ENCODE measurements at regions not wholly inside any gene's neighbourhood (a gene's known extent, or its start where the extent isn't known, plus 50 kb on each side); places are given as distances from the start of the nearest gene placed in this dataset.

GRCh38 chr2:195602687-195603086 is 54.3 kb upstream of the SLC39A10 start:
- TF ChIP-seq, protein P1, sequence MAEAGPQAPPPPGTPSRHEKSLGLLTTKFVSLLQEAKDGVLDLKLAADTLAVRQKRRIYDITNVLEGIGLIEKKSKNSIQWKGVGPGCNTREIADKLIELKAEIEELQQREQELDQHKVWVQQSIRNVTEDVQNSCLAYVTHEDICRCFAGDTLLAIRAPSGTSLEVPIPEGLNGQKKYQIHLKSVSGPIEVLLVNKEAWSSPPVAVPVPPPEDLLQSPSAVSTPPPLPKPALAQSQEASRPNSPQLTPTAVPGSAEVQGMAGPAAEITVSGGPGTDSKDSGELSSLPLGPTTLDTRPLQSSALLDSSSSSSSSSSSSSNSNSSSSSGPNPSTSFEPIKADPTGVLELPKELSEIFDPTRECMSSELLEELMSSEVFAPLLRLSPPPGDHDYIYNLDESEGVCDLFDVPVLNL (IDR thresholded peaks at IDR 0.05; ENCODE audit: low read depth, low read length), result no peak
- TF ChIP-seq EP300 (IDR thresholded peaks at IDR 0.05; ENCODE audit: borderline replicate concordance in 1 of 2, control insufficient read depth in 1 of 2, low read depth in 2 of 2, low read length in 2 of 2) (no peak), SP1 (IDR thresholded peaks at IDR 0.05; ENCODE audit: low read depth, low read length) (no peak), EGR1 (IDR thresholded peaks at IDR 0.05; ENCODE audit: borderline replicate concordance in 1 of 2, low read depth in 2 of 2, low read length in 2 of 2) (no peak)
- TF ChIP-seq, protein P2, sequence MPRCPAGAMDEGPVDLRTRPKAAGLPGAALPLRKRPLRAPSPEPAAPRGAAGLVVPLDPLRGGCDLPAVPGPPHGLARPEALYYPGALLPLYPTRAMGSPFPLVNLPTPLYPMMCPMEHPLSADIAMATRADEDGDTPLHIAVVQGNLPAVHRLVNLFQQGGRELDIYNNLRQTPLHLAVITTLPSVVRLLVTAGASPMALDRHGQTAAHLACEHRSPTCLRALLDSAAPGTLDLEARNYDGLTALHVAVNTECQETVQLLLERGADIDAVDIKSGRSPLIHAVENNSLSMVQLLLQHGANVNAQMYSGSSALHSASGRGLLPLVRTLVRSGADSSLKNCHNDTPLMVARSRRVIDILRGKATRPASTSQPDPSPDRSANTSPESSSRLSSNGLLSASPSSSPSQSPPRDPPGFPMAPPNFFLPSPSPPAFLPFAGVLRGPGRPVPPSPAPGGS (IDR thresholded peaks at IDR 0.05; ENCODE audit: borderline replicate concordance, insufficient read depth, low read depth, low read length, poor library complexity, severe bottlenecking), result no peak
- TF ChIP-seq, protein P3, sequence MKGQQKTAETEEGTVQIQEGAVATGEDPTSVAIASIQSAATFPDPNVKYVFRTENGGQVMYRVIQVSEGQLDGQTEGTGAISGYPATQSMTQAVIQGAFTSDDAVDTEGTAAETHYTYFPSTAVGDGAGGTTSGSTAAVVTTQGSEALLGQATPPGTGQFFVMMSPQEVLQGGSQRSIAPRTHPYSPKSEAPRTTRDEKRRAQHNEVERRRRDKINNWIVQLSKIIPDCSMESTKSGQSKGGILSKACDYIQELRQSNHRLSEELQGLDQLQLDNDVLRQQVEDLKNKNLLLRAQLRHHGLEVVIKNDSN (IDR thresholded peaks at IDR 0.05; ENCODE audit: borderline replicate concordance, extremely low read length, insufficient read depth, low read depth, low read length), result no peak
- intact Hi-C loops (cut with micrococcal nuclease; ENCODE audit: unreplicated experiment), result no loop called here
- Histone ChIP-seq H3K9me3 (replicated peaks; ENCODE audit: control insufficient read depth, insufficient read depth, low read length) (no peaks in the 10 kb centered on the region), H4K20me1 (ENCODE audit: control insufficient read depth, insufficient read depth) (no peaks in the 10 kb centered on the region), H2AFZ (ENCODE audit: control insufficient read depth, low read depth, low read length) (no peak overlapping the region), H3K4me3 (no peak overlapping the region), H3K36me3 (ENCODE audit: control insufficient read depth in 2 of 2, insufficient read depth in 2 of 2, low read length in 1 of 2) (no peaks in the 10 kb centered on the region), H3K4me2 (ENCODE audit: control insufficient read depth, insufficient read depth) (no peak overlapping the region), H3K4me1 (ENCODE audit: control insufficient read depth, insufficient read depth, low read length) (no peaks in the 10 kb centered on the region), H3K79me2 (ENCODE audit: control insufficient read depth, insufficient read depth, low read length) (no peaks in the 10 kb centered on the region), H3K27me3 (replicated peaks in 1 of 2; ENCODE audit: control insufficient read depth in 2 of 2, insufficient read depth in 2 of 2, low read length in 1 of 2) (no peaks in the 10 kb centered on the region), H3K27ac (ENCODE audit: control insufficient read depth, insufficient read depth) (no peak overlapping the region), H3K9ac (ENCODE audit: control insufficient read depth, insufficient read depth, low read length) (no peak overlapping the region)
- no peak for FAIRE-seq
- RAD21 ChIA-PET (ENCODE audit: unreplicated experiment), result no interaction called here
- POLR2A ChIA-PET, result interaction anchor here (0.6 kb wide), 1 partner anchor 116 kb away, joined by 3 read pairs; no protein-coding TSS in a partner anchor
- no peak for DNase-seq (ENCODE audit: low read depth, low spot score)
- ATAC-seq, result no peak
- SMC1A ChIA-PET (ENCODE audit: uncharacterized antibody, unreplicated experiment), result interaction anchor here (0.8 kb wide), 1 partner anchor 10 kb away, joined by 3 read pairs; no protein-coding TSS in a partner anchor
- WGBS (ENCODE audit: insufficient coverage, insufficient replicate concordance, low lambda C conversion rate, missing lambda C conversion rate), result 77% methylated on average over 7 of the region's 7 CpGs
- in situ Hi-C loops (cut with MboI), result no loop called here
- no TSS peak for BruUV-seq (replicated peaks)
- CTCF ChIA-PET, result no interaction called here

Measured in GM12878 (cell line).